ENCODE measurements at regions not wholly inside any gene's neighbourhood (a gene's known extent, or its start where the extent isn't known, plus 50 kb on each side); places are given as distances from the start of the nearest gene placed in this dataset.
"Not testable (repeated sequence)": the region's sequence is repeated elsewhere in the genome, so short reads cannot be mapped to it uniquely, and the experiment has no call there.

DNA sequence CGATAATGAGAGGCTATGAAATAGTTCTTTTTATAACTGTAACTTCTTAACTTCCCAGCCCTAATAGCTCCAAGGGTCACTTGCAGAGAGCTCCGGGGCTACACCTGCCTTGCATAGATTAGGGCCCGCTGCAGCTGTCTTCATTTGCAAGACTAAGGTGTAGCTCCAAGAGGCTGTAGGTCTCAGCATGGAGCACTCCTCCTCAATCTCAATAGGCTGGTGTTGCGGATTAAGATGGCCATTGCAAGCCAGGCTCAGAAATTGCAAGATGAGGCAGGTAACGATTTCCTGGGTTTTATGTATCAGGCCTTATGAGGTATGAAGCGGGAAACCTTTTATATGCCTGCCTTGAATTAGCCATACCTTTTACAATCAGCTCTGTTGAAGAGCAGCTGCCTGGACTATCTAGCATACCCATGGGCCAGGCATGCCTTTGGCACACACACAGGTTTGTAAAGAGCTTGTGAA lies 185.7 kb downstream of the TM9SF2 start:
- Mint-ChIP-seq H3K4me3 (no peak overlapping the region), H3K9me3 (no peaks in the 10 kb centered on the region), H3K27me3 (no peaks in the 10 kb centered on the region), H3K27ac (no peak overlapping the region), H3K4me1 (peaks cover 13% of the 10 kb centered on the region), H3K36me3 (peaks cover 2% of the 10 kb centered on the region)
- DNase-seq (ENCODE audit: low spot score in 2 of 2) = no peak
- ATAC-seq (ENCODE audit: low read depth) = no peak

DNA sequence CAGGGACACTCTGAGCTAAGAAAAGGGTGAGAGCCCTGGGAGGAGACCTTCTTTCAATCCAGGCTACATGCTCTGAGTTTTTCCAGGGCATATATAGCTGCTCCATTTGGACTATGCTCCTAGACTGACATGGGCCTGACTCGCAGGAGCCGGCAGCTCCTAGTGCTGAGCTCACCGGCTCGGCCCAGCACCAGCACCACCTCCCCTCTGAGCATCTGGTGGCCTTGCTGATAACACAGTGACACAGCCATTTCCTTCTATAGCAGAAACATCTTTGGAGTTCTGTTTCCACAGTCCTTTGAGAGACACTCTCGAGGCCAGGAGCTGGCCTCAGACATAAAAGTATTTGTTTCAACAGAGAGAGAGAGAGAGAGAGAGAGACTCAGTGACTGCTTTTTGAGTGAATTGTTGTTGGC lies 184.9 kb downstream of the TM9SF2 start:
- Mint-ChIP-seq H3K27me3 (no peaks in the 10 kb centered on the region), H3K4me3 (no peak overlapping the region), H3K4me1 (peaks cover 9% of the 10 kb centered on the region), H3K27ac (no peak overlapping the region), H3K9me3 (no peaks in the 10 kb centered on the region), H3K36me3 (peaks cover 2% of the 10 kb centered on the region)
- DNase-seq (ENCODE audit: low spot score in 2 of 2) (no peak), ATAC-seq (ENCODE audit: low read depth) (no peak)

DNA sequence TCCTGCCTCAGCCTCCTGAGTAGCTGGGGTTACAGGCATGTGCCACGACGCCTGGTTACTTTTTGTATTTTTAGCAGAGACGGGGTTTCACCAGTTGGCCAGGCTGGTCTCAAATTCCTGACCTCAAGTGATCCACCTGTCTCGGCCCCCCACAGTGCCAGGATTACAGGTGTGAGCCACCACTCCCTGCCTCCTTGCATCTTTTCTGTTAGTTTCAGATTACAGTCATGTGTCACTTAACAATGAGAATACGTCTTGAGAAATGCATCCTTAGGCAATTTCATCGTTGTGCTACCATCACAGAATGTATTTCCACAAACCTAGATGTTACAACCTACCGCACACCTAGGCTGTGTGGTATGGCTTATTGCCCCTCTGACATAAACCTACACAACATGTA lies 180.4 kb downstream of the TM9SF2 start:
- no peak for ATAC-seq (ENCODE audit: low read depth)
- Mint-ChIP-seq H3K27ac (no peak overlapping the region), H3K27me3 (no peaks in the 10 kb centered on the region), H3K36me3 (no peaks in the 10 kb centered on the region), H3K4me3 (no peak overlapping the region), H3K4me1 (no peaks in the 10 kb centered on the region), H3K9me3 (no peaks in the 10 kb centered on the region)
- DNase-seq (ENCODE audit: low spot score in 2 of 2) = no peak

DNA sequence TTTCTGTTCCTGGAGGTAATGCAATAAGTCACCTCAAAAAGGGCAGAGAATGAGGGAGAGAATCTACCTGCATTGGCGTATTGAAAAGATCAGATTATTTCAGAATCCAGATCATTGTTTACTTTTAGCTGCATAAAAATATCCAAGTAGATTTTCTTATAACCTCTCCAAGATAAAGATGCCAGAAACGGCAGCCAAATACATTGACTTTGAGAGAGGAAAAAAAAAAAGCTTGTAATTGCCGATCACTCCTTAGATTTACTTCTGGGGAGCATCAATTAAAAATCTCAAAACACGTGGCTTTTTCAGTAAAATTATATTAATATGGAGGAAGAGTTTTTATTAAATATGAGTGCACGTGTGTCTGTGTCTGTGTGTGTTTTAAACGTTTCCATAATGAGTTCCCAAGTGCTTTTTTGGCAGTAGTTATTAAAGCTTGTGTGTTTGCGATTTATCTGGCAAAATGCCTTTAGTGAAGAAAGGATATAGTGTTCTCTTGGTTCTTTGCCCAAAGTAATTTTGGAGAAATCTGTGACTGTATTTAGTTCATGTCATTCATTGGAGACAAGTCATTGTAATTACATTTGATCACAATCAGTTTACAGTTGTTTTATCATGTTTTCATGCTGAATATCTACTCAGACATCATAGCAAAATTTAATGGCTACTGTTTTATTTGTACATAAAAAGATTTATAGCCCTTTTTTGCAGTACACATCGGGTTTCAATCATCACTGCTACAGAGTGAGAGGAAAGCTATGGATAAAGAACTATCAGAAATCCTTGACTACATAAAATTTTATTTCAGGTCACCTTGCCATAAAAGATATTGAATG lies 176.1 kb downstream of the TM9SF2 start:
- H3K9me3 Mint-ChIP-seq = peaks cover 2% of the 10 kb centered on the region
- no peaks in the 10 kb centered on the region for H3K27me3 Mint-ChIP-seq

DNA sequence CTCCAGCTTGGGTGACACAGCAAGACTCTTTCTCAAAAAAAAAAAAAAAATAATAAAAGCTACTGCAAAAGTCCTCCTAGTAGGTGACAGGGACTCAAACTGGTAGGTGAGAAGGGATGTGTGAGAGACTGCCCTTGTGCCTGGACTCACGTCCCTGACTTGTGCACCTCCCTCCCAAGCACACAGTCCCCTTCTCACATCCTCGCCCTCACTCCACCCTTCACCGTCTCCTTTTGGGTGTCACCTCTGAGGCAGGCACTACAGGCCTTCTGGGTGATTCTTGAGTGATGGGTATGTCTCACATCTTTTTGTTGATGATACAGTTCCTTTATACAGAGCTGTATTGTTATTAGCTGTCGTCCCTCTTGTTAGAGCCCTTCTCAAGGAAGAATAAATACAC lies 170.5 kb downstream of the TM9SF2 start:
- Mint-ChIP-seq H3K4me1 (peaks cover 12% of the 10 kb centered on the region), H3K36me3 (peaks cover 9% of the 10 kb centered on the region), H3K27ac (no peak overlapping the region), H3K27me3 (no peaks in the 10 kb centered on the region), H3K9me3 (peaks cover 2% of the 10 kb centered on the region), H3K4me3 (no peak overlapping the region)
- no peak for ATAC-seq (ENCODE audit: low read depth)
- no peak for DNase-seq (ENCODE audit: low spot score in 2 of 2)

More for the DNA sequence above, 176.1 kb downstream of the TM9SF2 start:
- no peak for ATAC-seq (ENCODE audit: low read depth)
- no peak for DNase-seq (ENCODE audit: low spot score in 2 of 2)
- no peak overlapping the region for H3K4me3 Mint-ChIP-seq
- H3K27ac Mint-ChIP-seq = no peak overlapping the region
- peaks cover 7% of the 10 kb centered on the region for H3K36me3 Mint-ChIP-seq
- H3K4me1 Mint-ChIP-seq = peaks cover 7% of the 10 kb centered on the region

DNA sequence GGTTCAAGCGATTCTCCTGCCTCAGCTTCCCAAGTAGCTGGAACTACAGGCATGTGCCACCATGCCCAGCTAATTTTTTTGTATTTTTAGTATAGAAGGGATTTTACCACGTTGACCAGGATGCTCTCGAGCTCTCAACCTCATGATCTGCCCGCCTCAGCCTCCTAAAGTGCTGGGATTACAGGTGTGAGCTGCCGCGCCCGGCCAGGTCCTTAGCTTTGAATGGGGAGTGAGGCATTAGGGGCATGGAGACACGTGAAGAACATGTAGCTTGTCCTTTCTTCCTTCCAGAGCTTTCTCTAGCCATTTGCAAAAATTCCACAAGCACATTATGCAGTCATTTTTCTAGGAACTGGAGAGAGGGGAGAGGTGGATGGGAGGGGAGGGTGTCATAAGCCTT lies 167.8 kb downstream of the TM9SF2 start:
- not testable (repeated sequence) for ATAC-seq (ENCODE audit: low read depth); H3K36me3 Mint-ChIP-seq

DNA sequence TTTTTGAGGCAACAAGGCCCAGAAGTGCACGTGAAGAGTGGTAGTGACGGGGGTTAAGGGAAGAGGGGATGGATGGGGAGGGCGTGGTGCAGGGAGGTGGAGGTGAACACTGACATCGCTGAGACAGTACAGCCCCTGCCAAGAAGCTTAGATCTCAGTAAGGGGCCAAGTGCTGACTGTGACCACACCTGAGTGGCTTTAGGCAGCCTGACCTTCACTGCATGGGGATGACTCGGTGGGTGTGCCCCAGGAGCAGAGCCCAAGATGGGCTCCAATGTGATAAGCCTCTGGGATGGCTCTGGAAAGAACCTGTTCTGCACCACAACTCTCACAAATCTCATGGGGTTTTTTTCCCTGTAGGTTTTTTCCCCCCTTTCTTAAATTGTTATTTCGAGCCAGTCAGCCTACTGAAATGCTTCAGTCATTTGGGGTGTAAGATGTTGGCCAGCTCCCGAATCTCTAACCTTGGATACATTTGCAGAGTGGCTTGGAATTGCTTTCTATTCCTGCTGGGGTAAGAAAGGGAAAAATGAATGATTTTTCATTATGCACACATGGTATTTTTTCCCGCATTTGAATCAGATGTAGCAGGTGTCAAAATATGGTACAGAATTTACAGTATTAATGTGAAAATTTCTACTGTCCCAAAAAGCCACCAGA lies 165.0 kb downstream of the TM9SF2 start:
- ATAC-seq (ENCODE audit: low read depth) (no peak), DNase-seq (ENCODE audit: low spot score in 2 of 2) (no peak)
- no peaks in the 10 kb centered on the region for H3K9me3 Mint-ChIP-seq
- H3K27me3 Mint-ChIP-seq = no peaks in the 10 kb centered on the region
- H3K27ac Mint-ChIP-seq = no peak overlapping the region
- H3K36me3 Mint-ChIP-seq = peaks cover 2% of the 10 kb centered on the region
- H3K4me1 Mint-ChIP-seq = peaks cover 5% of the 10 kb centered on the region
- no peak overlapping the region for H3K4me3 Mint-ChIP-seq

More for the DNA sequence above, 167.8 kb downstream of the TM9SF2 start:
- H3K9me3 Mint-ChIP-seq; H3K27ac Mint-ChIP-seq; H3K4me3 Mint-ChIP-seq; H3K27me3 Mint-ChIP-seq; DNase-seq (ENCODE audit: low spot score in 2 of 2): not testable (repeated sequence)
- peaks cover 12% of the 10 kb centered on the region for H3K4me1 Mint-ChIP-seq

DNA sequence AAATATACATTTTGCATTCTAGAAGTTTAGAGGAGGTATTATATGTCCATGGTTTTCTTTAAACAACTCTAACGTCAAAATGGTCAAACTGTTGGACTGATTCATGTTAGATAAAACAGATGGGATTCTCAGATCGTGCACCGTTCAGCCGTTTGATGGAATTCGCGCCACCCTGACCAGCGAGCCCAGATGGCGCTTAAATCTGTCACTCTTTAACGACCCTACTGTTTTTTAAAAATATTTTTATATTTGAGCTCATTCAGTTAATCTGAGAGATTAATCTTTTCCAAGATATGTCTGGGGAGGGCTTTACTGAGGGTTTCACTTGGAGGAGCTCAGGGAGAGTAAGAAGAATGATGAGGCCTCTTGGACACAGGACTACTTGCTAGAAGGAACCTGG lies 164.4 kb downstream of the TM9SF2 start:
- Mint-ChIP-seq H3K4me3 (no peak overlapping the region), H3K27me3 (no peaks in the 10 kb centered on the region), H3K9me3 (no peaks in the 10 kb centered on the region), H3K4me1 (peaks cover 4% of the 10 kb centered on the region), H3K36me3 (no peaks in the 10 kb centered on the region), H3K27ac (no peak overlapping the region)
- no peak for DNase-seq (ENCODE audit: low spot score in 2 of 2)
- no peak for ATAC-seq (ENCODE audit: low read depth)

DNA sequence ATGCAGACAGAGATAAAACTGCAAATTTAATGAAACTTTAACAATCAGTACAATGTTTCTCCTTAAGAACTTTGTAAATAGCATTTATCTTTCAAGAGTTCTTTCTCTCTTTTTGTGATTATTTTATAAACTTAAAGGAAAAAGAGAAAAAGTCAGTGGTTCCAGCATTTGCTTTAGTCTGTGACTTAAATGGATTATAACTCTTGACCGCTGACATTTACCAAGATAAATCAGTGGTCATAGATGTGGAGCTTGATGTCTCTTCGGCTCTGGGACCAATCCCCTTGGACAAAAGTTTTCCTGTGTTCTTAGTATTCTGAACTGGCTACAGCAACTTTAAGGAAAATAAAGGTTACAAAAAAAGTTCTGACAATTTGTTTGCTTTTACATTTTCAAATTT lies 162.6 kb downstream of the TM9SF2 start:
- DNase-seq (ENCODE audit: low spot score in 2 of 2) = no peak
- no peak overlapping the region for H3K27ac Mint-ChIP-seq
- H3K4me3 Mint-ChIP-seq = no peak overlapping the region
- peaks cover 2% of the 10 kb centered on the region for H3K4me1 Mint-ChIP-seq
- H3K27me3 Mint-ChIP-seq = no peaks in the 10 kb centered on the region
- H3K36me3 Mint-ChIP-seq = no peaks in the 10 kb centered on the region
- ATAC-seq (ENCODE audit: low read depth) = no peak
- H3K9me3 Mint-ChIP-seq = no peaks in the 10 kb centered on the region

DNA sequence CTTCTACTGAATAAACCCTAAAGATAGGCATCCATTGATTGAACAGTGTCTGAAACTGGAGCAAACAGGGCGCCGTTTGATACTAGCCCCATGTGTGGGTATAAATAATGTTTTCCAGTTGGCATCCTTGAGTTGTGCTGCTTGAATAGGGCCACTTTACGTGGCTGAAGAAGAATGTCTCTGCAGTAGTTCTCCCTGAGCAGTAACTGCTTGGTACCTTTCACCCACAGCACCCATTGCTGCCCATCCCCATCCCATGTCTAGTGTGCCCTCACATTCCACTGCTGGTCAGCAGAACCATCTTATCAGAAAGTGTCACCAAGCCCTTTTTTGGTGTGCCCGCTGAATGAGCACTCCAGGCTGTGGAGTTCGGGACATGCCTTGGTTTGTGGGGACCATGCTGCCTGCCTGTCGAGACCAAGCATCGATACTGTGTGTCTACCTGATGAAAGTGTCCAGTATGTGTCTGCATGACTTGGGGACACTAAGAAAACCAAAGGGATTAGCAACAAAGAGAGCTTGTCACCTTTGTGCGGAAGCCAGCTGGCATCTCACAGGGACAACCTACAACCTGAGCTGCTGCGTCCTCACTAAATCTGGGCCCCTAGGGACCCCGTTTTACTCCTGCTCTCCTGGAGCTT lies 162.0 kb downstream of the TM9SF2 start:
- Mint-ChIP-seq H3K9me3 (no peaks in the 10 kb centered on the region), H3K27ac (no peak overlapping the region)

DNA sequence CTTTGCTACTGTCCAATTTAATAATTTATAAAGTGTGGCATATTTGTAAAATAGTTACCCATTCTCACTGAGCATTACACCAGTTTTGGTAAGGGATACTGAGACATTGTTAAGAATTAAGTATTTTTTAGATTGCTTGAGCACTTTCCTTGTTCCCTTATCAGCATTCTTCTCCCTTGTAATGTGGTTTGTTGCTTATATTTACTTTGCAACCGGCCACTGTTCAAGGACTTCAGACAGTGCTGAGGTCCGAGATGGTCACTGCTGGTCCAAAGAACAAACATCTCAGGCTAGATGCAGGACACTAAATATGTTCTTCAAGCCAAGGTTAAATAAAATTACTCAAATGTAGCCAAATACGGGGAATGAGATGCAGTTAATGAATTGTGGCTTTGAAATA lies 161.4 kb downstream of the TM9SF2 start:
- no peak overlapping the region for H3K27ac Mint-ChIP-seq
- H3K4me1 Mint-ChIP-seq = peaks cover 3% of the 10 kb centered on the region
- DNase-seq (ENCODE audit: low spot score in 2 of 2) (no peak), ATAC-seq (ENCODE audit: low read depth) (no peak)
- H3K4me3 Mint-ChIP-seq = no peak overlapping the region
- no peaks in the 10 kb centered on the region for H3K9me3 Mint-ChIP-seq
- H3K27me3 Mint-ChIP-seq = no peaks in the 10 kb centered on the region
- H3K36me3 Mint-ChIP-seq = no peaks in the 10 kb centered on the region

More for the DNA sequence above, 162.0 kb downstream of the TM9SF2 start:
- H3K36me3 Mint-ChIP-seq = no peaks in the 10 kb centered on the region
- no peak overlapping the region for H3K4me3 Mint-ChIP-seq
- DNase-seq (ENCODE audit: low spot score in 2 of 2) (no peak), ATAC-seq (ENCODE audit: low read depth) (no peak)
- no peaks in the 10 kb centered on the region for H3K27me3 Mint-ChIP-seq
- no peaks in the 10 kb centered on the region for H3K4me1 Mint-ChIP-seq

DNA sequence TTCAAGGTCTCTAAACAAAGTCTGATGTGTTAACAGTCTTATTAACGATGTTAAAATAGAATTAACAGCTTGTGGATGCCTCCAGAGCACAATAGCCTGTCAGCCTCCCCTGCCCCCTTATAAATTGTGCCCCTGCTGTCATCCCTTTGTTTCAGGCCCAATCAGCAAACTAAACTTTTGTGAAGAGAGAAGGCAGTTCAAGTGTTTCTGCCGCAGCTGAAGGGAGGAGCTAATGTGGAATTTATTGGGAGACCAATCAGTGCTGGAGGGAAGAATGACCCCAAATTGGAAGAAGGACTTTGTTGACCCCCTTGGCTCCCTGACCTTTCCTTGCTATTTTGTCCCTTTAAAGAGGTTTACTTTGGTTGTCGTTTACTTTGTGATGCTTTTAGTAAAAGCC lies 160.5 kb downstream of the TM9SF2 start:
- Mint-ChIP-seq H3K27me3 (no peaks in the 10 kb centered on the region), H3K9me3 (no peaks in the 10 kb centered on the region), H3K4me3 (no peak overlapping the region), H3K4me1 (peaks cover 3% of the 10 kb centered on the region), H3K36me3 (no peaks in the 10 kb centered on the region), H3K27ac (no peak overlapping the region)
- DNase-seq (ENCODE audit: low spot score in 2 of 2) = no peak
- no peak for ATAC-seq (ENCODE audit: low read depth)

DNA sequence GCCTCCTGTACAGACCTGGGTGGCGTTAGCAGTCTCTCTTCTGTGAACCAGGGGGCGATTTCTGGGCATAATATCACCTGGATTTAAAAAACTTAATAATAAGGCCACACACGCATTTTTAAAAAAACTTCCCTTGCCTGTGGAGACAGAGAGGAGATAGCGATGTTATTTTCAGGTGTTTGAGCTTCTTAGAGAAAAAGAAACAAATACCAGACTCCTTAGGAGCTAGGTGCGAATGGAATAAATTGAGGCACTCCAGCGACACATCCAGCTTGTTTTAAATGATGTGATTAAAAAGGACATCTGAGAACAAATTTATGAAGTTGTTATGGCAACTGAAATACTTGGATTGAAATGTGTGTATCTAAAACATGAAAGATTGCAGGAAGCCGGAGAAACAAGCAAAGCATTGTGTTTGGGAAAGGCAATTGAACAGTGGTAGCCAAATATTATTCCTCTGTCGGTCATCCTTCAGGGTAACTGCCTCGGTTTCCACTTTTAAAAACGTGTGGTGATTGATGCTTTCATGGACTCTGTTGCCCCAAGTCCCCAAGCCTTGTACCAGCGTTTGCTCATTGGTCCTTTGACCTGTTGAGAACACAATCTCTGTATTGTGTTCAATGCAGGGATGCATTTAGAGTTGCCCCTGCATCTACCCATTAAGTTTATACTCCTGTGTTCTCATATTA lies 158.7 kb downstream of the TM9SF2 start:
- no peak for DNase-seq (ENCODE audit: low spot score in 2 of 2)
- no peak for ATAC-seq (ENCODE audit: low read depth)
- Mint-ChIP-seq H3K4me1 (peaks cover 10% of the 10 kb centered on the region), H3K9me3 (no peaks in the 10 kb centered on the region), H3K36me3 (no peaks in the 10 kb centered on the region), H3K27ac (no peak overlapping the region), H3K4me3 (no peak overlapping the region), H3K27me3 (no peaks in the 10 kb centered on the region)

DNA sequence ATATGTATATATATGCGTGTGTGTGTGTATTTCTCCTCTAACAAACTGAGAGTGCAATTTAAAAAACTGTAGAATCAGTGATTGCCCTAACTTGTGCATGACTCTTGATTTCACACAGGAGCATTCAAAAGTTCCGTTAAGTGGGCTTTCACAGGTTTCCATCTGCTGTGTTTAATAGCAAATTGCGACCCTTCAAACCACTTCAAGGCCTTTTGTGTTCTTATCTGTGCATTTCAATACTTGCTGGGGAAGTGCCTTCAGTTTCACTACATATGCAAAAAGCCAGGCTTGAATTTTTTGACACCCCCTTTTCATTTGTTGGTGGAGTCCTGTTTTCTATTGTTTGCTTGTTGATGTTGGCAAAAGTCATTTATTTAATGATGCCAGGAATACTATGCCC lies 158.0 kb downstream of the TM9SF2 start:
- H3K4me3 Mint-ChIP-seq = no peak overlapping the region
- no peak overlapping the region for H3K27ac Mint-ChIP-seq
- ATAC-seq (ENCODE audit: low read depth) (no peak), DNase-seq (ENCODE audit: low spot score in 2 of 2) (no peak)
- H3K9me3 Mint-ChIP-seq = no peaks in the 10 kb centered on the region
- no peaks in the 10 kb centered on the region for H3K27me3 Mint-ChIP-seq
- H3K36me3 Mint-ChIP-seq = no peaks in the 10 kb centered on the region
- H3K4me1 Mint-ChIP-seq = peaks cover 10% of the 10 kb centered on the region

Data from memory B cell (primary cell).